T-cell (primary cell): ENCODE measurements at regions not wholly inside any gene's neighbourhood (a gene's known extent, or its start where the extent isn't known, plus 50 kb on each side); places are given as distances from the start of the nearest gene placed in this dataset.

Source experiments
- ATAC-seq, 4 experiments: fragments of 200-7000 bp in 3 of 4; fragments of 150-1000 bp in 1 of 4; cut with Tn5 transposase; replicated peaks in 1 of 4; 1 replicate in 3 of 4; 2 replicates in 1 of 4; pipeline ENCODE4 v1.10.0; 2021; ENCODE audit warnings: moderate library complexity in 3 of 4, mild to moderate bottlenecking in 2 of 4, moderate number of reproducible peaks in 1 of 4
- CTCF ChIA-PET, 2 donors: fragments of 300-600 bp; sonication (Branson Sonifier 250); formaldehyde crosslinking; loops; one replicate each; lab custom pipeline; 2022; ENCODE audit warnings: antibody characterized with exemption in 2 of 2; lab: Charles Lee
- POLR2A ChIA-PET, 2 donors: fragments of 300-600 bp; sonication (Branson Sonifier 250); formaldehyde crosslinking; loops; one replicate each; lab custom pipeline; 2022; ENCODE audit warnings: antibody characterized with exemption in 2 of 2; lab: Charles Lee
- DNase-seq, 35 experiments: peaks; one replicate each; pipeline versions ENCODE4 v3.0.0 to v3.0.0-alpha.2; 2013 to 2023
- H3K27ac ChIP-seq: one replicate; pipeline ENCODE4 v1.5.1; 2013; ENCODE audit warnings: low read length
- H3K27me3 ChIP-seq, 2 experiments: replicated peaks in 1 of 2; 1 replicate in 1 of 2; 2 replicates in 1 of 2; pipeline versions ENCODE4 v1.6.1 to v1.7.0; 2013; ENCODE audit warnings: low read length in 1 of 2, mixed read lengths in 1 of 2; ENCODE audit not compliant: control insufficient read depth in 2 of 2, insufficient read depth in 2 of 2; ENCODE audit errors: extremely low read depth in 1 of 2
- H3K36me3 ChIP-seq, 2 donors: 1 replicate in 1 of 2; 2 replicates in 1 of 2; pipeline versions ENCODE4 v1.6.1 to v1.7.0; 2013; ENCODE audit warnings: low read length in 1 of 2; ENCODE audit not compliant: control insufficient read depth in 2 of 2, insufficient read depth in 1 of 2; ENCODE audit errors: extremely low read depth in 1 of 2
- H3K4me1 ChIP-seq, 2 experiments: 1 replicate in 1 of 2; 2 replicates in 1 of 2; pipeline versions ENCODE4 v1.6.1 to v1.7.0; 2013; ENCODE audit warnings: low read length in 2 of 2, mixed read lengths in 1 of 2; ENCODE audit not compliant: insufficient read depth in 2 of 2, control insufficient read depth in 1 of 2; ENCODE audit errors: extremely low read depth in 1 of 2
- H3K4me3 ChIP-seq, 2 donors: 1 replicate in 1 of 2; 2 replicates in 1 of 2; pipeline versions ENCODE4 v1.5.1 to v1.7.0; 2013; ENCODE audit warnings: mild to moderate bottlenecking in 2 of 2, low read length in 1 of 2, moderate library complexity in 1 of 2; ENCODE audit not compliant: control insufficient read depth in 1 of 2; ENCODE audit errors: extremely low read depth in 1 of 2
- H3K9me3 ChIP-seq: 2 replicates; pipeline ENCODE4 v1.7.0; 2013
- H3K27ac Mint-ChIP-seq, 2 donors: one replicate each; pipeline ENCODE4 v1.8.0; 2020 to 2021; ENCODE audit warnings: mild to moderate bottlenecking in 2 of 2, mixed read lengths in 2 of 2
- H3K27me3 Mint-ChIP-seq, 2 donors: one replicate each; pipeline ENCODE4 v1.8.0; 2021 to 2022; ENCODE audit warnings: mixed read lengths in 2 of 2
- H3K36me3 Mint-ChIP-seq: one replicate; pipeline ENCODE4 v1.8.0; 2021; ENCODE audit warnings: mixed read lengths
- H3K4me1 Mint-ChIP-seq, 3 donors: one replicate each; pipeline ENCODE4 v1.8.0; 2020 to 2022; ENCODE audit warnings: mixed read lengths in 3 of 3, mild to moderate bottlenecking in 1 of 3
- H3K4me3 Mint-ChIP-seq, 3 donors: one replicate each; pipeline ENCODE4 v1.8.0; 2020 to 2022; ENCODE audit warnings: mild to moderate bottlenecking in 3 of 3, mixed read lengths in 3 of 3, moderate library complexity in 3 of 3
- H3K9me3 Mint-ChIP-seq, 3 donors: one replicate each; pipeline ENCODE4 v1.8.0; 2020 to 2022; ENCODE audit warnings: mixed read lengths in 3 of 3
- WGBS: methylation state at CpG from one replicate; pipeline ENCODE4 v1.1.5; 2013; ENCODE audit warnings: missing lambda C conversion rate; ENCODE audit not compliant: insufficient coverage; 5-methylcytosine and 5-hydroxymethylcytosine counted together

DNA sequence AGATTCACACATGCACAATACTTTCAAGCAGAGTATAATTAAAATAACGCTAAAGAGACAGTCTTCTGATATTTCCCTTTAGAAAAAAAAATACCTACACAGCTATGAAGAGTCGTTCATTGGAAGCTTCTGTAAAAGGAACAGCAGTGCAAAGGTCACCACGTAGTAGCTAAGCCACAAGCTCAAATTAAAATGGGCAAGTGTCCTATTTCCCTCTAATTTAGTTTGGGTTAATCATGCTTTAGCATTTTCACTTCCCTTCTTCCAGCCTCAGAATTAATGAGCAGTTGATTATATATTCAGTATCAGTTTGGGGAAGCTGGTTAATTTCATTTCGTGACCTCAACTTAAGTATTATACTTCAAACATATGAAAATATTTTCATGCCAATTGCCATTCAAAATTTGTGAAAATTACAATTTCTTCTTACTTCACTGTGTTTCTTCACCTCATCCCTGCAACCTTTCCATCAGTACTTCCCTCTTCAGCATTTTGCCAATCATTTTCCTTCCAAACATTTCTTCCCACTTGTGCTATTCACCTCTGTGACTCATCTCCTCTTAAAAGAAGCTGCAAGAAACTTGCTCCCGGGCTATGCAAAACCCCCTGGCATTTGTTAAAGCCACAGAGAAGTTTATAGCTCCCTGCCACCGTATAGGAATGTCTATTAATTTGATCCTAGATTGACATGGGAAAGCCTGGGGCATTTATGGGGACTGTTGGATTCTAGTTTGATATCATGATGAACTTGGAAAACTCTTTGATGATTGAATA, 83.0 kb downstream of the DMRTA1 start:
- Mint-ChIP-seq H3K27ac (no peak overlapping the region), H3K27me3 (no peaks in the 10 kb centered on the region), H3K4me1 (no peaks in the 10 kb centered on the region), H3K4me3 (no peak overlapping the region), H3K36me3 (no peaks in the 10 kb centered on the region), H3K9me3 (peaks cover 0 to 4% (median 4%) of the 10 kb centered on the region in 3 donors)
- H3K27ac ChIP-seq: no peak overlapping the region
- H3K4me1 ChIP-seq: no peaks in the 10 kb centered on the region
- WGBS: 66% methylated on average over 3 of the region's 6 CpGs
- ATAC-seq (no peak), DNase-seq (no peak)
- H3K9me3 ChIP-seq: no peaks in the 10 kb centered on the region
- H3K4me3 ChIP-seq: no peak overlapping the region
- no peaks in the 10 kb centered on the region for H3K36me3 ChIP-seq
- POLR2A ChIA-PET: no interaction called here
- CTCF ChIA-PET: no interaction called here
- no peaks in the 10 kb centered on the region for H3K27me3 ChIP-seq

DNA sequence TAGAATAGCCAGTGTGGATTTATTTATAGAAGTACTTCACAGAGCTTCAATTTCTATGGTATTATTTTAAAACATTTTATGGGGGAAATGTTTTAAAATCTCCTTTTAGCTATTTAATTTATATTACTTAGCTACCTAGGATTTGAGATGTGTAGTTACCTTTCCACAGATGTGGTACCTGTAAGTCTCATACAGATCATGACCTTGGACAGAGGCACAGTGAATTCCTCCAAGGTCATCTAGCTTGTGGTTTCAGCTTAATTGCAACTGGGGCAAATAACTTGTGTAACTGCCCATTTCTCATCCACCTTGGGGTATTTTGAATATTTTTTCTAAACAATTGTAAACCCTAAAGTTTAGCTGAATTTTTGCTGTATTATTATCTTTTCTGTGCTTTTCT, 89.2 kb downstream of the DMRTA1 start:
- Mint-ChIP-seq H3K9me3 (peaks cover 0 to 8% (median 4%) of the 10 kb centered on the region in 3 donors), H3K4me3 (no peak overlapping the region), H3K4me1 (no peaks in the 10 kb centered on the region), H3K27me3 (no peaks in the 10 kb centered on the region), H3K36me3 (no peaks in the 10 kb centered on the region), H3K27ac (no peak overlapping the region)
- ChIA-PET POLR2A (no interaction called here), CTCF (no interaction called here)
- no peak overlapping the region for H3K4me3 ChIP-seq
- no peaks in the 10 kb centered on the region for H3K36me3 ChIP-seq
- no peaks in the 10 kb centered on the region for H3K9me3 ChIP-seq
- no peak for ATAC-seq
- no peaks in the 10 kb centered on the region for H3K27me3 ChIP-seq
- no peak overlapping the region for H3K27ac ChIP-seq
- no peaks in the 10 kb centered on the region for H3K4me1 ChIP-seq
- no peak for DNase-seq

DNA sequence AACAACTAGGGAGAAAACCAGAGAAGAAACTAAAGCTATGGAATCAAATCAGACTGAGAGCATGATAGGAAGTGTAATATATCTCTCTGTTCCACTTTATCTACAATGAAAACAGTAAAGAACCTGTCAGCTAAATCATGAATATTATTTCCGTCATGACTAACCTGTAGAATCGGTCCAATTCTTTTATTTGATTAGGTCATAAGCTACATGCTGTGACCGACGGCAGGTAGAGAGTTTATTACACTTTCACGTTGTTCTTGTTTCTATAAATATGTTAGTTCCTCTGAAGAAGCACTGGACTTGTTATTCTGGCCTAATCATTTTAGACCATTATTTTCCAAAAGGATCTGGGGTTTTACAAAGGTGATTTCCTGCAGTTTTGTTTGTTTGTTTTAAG, 91.1 kb downstream of the DMRTA1 start:
- Histone ChIP-seq H3K4me3 (no peak overlapping the region), H3K36me3 (no peaks in the 10 kb centered on the region), H3K4me1 (no peaks in the 10 kb centered on the region), H3K27ac (no peak overlapping the region), H3K9me3 (no peaks in the 10 kb centered on the region), H3K27me3 (no peaks in the 10 kb centered on the region)
- no peaks in the 10 kb centered on the region for H3K36me3 Mint-ChIP-seq
- no peak for ATAC-seq
- no CpG with 5 or more reads among the region's 5 CpGs for WGBS
- DNase-seq: no peak
- no peak overlapping the region for H3K4me3 Mint-ChIP-seq
- H3K27me3 Mint-ChIP-seq: no peaks in the 10 kb centered on the region
- no peaks in the 10 kb centered on the region for H3K4me1 Mint-ChIP-seq
- ChIA-PET CTCF (interaction anchor here in 1 of 2 donors (0.6 kb wide), 1 partner anchor 14 kb away, joined by 7 read pairs; no protein-coding TSS in a partner anchor), POLR2A (no interaction called here)
- H3K27ac Mint-ChIP-seq: no peak overlapping the region
- peaks cover 0 to 16% (median 2%) of the 10 kb centered on the region in 3 donors for H3K9me3 Mint-ChIP-seq

DNA sequence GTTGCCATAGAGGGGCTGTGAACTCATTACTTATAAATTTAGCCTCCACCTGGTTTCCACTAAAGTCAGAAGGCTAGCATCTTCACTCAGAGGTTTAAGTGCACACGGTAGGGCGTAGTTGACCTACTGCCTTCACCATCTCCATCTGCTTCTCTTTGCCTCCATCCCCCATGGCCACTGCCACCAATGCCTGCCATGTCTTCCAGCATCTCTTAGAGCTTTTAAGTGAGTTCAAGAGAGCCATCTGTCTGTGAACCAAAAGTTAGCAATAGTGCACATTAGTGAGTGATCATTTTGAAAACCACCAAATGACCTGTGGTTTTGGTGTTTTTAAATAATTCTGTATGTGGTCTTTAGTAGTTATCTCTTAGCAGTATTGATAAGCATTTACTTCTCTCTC, 102.0 kb downstream of the DMRTA1 start:
- H3K4me3 ChIP-seq: no peak overlapping the region
- no peak overlapping the region for H3K27ac ChIP-seq
- ChIA-PET POLR2A (no interaction called here), CTCF (no interaction called here)
- Mint-ChIP-seq H3K9me3 (peaks cover 0 to 2% (median 0%) of the 10 kb centered on the region in 3 donors), H3K36me3 (no peaks in the 10 kb centered on the region), H3K4me3 (no peak overlapping the region), H3K27ac (no peak overlapping the region), H3K4me1 (no peaks in the 10 kb centered on the region), H3K27me3 (no peaks in the 10 kb centered on the region)
- no peaks in the 10 kb centered on the region for H3K36me3 ChIP-seq
- DNase-seq (no peak), ATAC-seq (no peak)
- no CpG with 5 or more reads among the region's 2 CpGs for WGBS
- no peaks in the 10 kb centered on the region for H3K4me1 ChIP-seq
- no peaks in the 10 kb centered on the region for H3K9me3 ChIP-seq
- H3K27me3 ChIP-seq: no peaks in the 10 kb centered on the region

DNA sequence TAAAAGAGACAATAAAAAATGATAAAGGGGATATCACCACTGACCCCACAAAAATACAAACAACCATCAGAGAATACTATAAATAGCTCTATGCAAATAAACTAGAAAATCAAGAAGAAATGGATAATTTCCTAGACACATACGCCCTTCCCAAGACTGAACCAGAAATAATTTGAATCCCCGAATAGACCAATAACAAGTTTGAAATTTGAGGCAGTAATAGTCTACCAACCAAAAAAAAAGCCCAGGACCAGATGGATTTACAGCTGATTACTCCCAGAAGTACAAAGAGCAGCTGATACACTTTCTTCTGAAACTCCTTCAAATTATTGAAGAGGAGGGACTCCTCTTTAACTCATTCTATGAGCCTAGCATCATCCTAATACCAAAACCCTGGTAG, 128.1 kb downstream of the DMRTA1 start:
- Histone ChIP-seq H3K9me3 (no peaks in the 10 kb centered on the region), H3K27me3 (no peaks in the 10 kb centered on the region), H3K36me3 (no peaks in the 10 kb centered on the region), H3K27ac (no peak overlapping the region), H3K4me1 (no peaks in the 10 kb centered on the region), H3K4me3 (no peak overlapping the region)
- DNase-seq (no peak), ATAC-seq (no peak)
- Mint-ChIP-seq H3K9me3 (peaks cover 31 to 52% (median 37%) of the 10 kb centered on the region in 3 donors), H3K36me3 (no peaks in the 10 kb centered on the region), H3K4me3 (no peak overlapping the region), H3K27ac (no peak overlapping the region), H3K27me3 (no peaks in the 10 kb centered on the region), H3K4me1 (no peaks in the 10 kb centered on the region)
- WGBS: 80% methylated on average over 1 of the region's 2 CpGs
- CTCF ChIA-PET: no interaction called here
- POLR2A ChIA-PET: no interaction called here

DNA sequence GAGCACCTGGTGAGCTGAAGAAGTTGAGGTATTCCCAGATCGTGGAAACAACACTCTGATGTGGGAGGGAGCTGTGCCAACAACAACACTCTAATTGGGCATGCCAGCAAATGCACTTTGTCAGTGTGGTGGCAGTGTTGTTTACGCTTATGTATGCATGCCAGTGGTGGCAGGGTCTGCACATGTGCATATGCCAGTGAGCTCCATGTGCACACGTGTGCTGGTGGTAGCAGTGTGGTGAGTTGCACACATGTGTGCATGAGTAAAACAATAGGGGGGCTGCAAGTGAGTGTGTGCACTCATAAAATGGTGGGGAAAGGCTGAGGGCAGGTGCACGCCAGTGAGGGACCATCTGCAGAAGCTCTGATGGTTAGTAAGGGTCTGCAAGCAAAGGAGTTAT, 134.2 kb downstream of the DMRTA1 start:
- Mint-ChIP-seq H3K27me3 (no peaks in the 10 kb centered on the region), H3K27ac (no peak overlapping the region), H3K36me3 (no peaks in the 10 kb centered on the region), H3K4me1 (no peaks in the 10 kb centered on the region), H3K9me3 (peaks cover 13 to 36% (median 29%) of the 10 kb centered on the region in 3 donors), H3K4me3 (no peak overlapping the region)
- 58% methylated on average over 4 of the region's 4 CpGs for WGBS
- H3K36me3 ChIP-seq: no peaks in the 10 kb centered on the region
- no peak overlapping the region for H3K4me3 ChIP-seq
- no peaks in the 10 kb centered on the region for H3K27me3 ChIP-seq
- H3K4me1 ChIP-seq: no peaks in the 10 kb centered on the region
- ChIA-PET CTCF (no interaction called here), POLR2A (no interaction called here)
- no peak for ATAC-seq
- H3K27ac ChIP-seq: no peak overlapping the region
- no peaks in the 10 kb centered on the region for H3K9me3 ChIP-seq
- no peak for DNase-seq

DNA sequence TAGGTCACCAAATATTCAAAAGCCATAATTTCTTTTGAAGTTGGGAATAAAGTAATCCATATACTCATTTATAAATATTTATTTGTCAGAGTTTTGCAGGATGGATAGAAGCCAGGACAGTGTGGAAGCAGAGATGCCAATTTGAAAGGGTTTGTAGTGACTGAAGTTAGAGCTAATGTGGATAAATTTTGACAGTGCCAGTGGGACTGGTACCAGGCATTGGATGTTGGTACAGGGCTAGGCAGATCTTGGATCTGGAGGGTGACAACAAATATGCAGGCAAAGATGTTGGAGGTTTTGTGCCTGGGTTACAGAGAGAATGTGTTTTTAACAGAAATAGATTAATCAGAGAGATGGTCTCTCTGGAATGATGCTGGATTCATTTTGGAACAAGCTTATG, 135.6 kb downstream of the DMRTA1 start:
- no peaks in the 10 kb centered on the region for H3K4me1 ChIP-seq
- peaks cover 10 to 31% (median 29%) of the 10 kb centered on the region in 3 donors for H3K9me3 Mint-ChIP-seq
- no peaks in the 10 kb centered on the region for H3K36me3 ChIP-seq
- ATAC-seq (no peak), DNase-seq (no peak)
- CTCF ChIA-PET: no interaction called here
- no peak overlapping the region for H3K4me3 Mint-ChIP-seq
- no peak overlapping the region for H3K27ac ChIP-seq
- H3K4me1 Mint-ChIP-seq: no peaks in the 10 kb centered on the region
- no peak overlapping the region for H3K4me3 ChIP-seq
- H3K27me3 Mint-ChIP-seq: no peaks in the 10 kb centered on the region
- POLR2A ChIA-PET: no interaction called here
- no peaks in the 10 kb centered on the region for H3K27me3 ChIP-seq
- H3K36me3 Mint-ChIP-seq: no peaks in the 10 kb centered on the region
- no peak overlapping the region for H3K27ac Mint-ChIP-seq
- H3K9me3 ChIP-seq: no peaks in the 10 kb centered on the region
